ENCODE measurements at regions not wholly inside any gene's neighbourhood (a gene's known extent, or its start where the extent isn't known, plus 50 kb on each side); places are given as distances from the start of the nearest gene placed in this dataset.

DNA sequence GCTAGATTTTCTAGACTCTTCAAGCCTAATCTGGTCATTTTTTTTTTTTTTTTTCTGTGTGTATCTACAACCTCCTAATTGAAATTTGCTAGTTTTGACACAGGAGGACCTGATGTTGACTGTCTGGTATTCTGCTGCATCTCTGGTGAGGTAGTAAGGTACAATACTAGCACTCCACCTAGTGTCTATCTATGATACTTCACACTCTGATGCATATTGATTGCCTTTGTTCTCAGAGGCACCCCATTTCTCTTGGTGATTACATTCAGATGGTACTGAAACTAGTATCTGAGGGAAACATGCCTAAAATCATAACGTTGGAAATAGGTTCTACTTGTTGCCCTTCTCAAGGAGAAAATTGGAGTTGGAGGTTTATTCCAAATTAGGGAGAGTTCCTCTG is 930.5 kb upstream of the NOVA1 start:
- FAIRE-seq (no peak), DNase-seq (ENCODE audit: low read depth) (peak; percentile 33)
- Histone ChIP-seq H3K9ac (ENCODE audit: low read length) (no peak overlapping the region), H3K79me2 (ENCODE audit: insufficient read depth, low read length) (no peaks in the 10 kb centered on the region), H3K27ac (ENCODE audit: low read depth, low read length) (no peak overlapping the region), H3K4me2 (ENCODE audit: low read length) (no peak overlapping the region), H4K20me1 (ENCODE audit: insufficient read depth, low read length) (no peaks in the 10 kb centered on the region), H3K36me3 (ENCODE audit: insufficient read depth, low read length) (no peaks in the 10 kb centered on the region), H3K9me3 (ENCODE audit: insufficient read depth, low read depth, low read length) (no peaks in the 10 kb centered on the region), H3K27me3 (ENCODE audit: insufficient read depth, low read length) (no peaks in the 10 kb centered on the region), H2AFZ (ENCODE audit: low read depth, low read length) (no peak overlapping the region), H3K4me3 (ENCODE audit: insufficient read depth, low read depth, low read length) (no peak overlapping the region), H3K4me1 (ENCODE audit: insufficient read depth, low read length) (no peaks in the 10 kb centered on the region)
- Mint-ChIP-seq H3K36me3 (ENCODE audit: low read depth, unreplicated experiment) (no peaks in the 10 kb centered on the region), H3K9me3 (ENCODE audit: unreplicated experiment) (no peaks in the 10 kb centered on the region), H3K27ac (ENCODE audit: unreplicated experiment) (no peak overlapping the region), H3K4me1 (ENCODE audit: low read depth, unreplicated experiment) (no peaks in the 10 kb centered on the region), H3K27me3 (ENCODE audit: low read depth, unreplicated experiment) (no peaks in the 10 kb centered on the region), H3K4me3 (ENCODE audit: unreplicated experiment) (no peak overlapping the region)
- no peak for TF ChIP-seq EZH2 (IDR thresholded peaks at IDR 0.05; ENCODE audit: insufficient read depth, low read length)
- TF ChIP-seq, protein P1, sequence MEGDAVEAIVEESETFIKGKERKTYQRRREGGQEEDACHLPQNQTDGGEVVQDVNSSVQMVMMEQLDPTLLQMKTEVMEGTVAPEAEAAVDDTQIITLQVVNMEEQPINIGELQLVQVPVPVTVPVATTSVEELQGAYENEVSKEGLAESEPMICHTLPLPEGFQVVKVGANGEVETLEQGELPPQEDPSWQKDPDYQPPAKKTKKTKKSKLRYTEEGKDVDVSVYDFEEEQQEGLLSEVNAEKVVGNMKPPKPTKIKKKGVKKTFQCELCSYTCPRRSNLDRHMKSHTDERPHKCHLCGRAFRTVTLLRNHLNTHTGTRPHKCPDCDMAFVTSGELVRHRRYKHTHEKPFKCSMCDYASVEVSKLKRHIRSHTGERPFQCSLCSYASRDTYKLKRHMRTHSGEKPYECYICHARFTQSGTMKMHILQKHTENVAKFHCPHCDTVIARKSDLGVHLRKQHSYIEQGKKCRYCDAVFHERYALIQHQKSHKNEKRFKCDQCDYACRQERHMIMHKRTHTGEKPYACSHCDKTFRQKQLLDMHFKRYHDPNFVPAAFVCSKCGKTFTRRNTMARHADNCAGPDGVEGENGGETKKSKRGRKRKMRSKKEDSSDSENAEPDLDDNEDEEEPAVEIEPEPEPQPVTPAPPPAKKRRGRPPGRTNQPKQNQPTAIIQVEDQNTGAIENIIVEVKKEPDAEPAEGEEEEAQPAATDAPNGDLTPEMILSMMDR (IDR thresholded peaks at IDR 0.05; ENCODE audit: insufficient read depth, low read depth, low read length): peak; percentile 57

DNA sequence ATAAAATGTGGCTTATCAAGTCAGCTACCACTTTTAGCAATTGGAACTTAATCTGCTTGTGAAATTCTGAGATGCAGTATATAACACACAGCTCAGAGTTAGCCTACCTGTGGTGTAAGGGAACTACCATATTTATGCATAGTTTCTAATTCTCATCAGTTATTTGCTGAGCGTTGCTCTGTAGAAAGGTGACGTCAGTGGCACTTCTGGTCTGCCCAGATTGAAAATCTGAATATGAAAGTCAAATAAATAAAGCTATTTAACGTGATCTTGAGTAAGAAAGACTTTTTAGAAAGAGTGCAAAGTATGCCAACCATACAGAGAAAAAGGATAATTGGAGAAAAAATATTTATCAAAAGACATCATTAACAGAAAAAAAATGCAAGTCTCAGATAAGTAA is 938.9 kb upstream of the NOVA1 start:
- no peak overlapping the region for H3K27ac Mint-ChIP-seq (ENCODE audit: unreplicated experiment)
- peaks cover 2% of the 10 kb centered on the region for H3K36me3 Mint-ChIP-seq (ENCODE audit: low read depth, unreplicated experiment)
- no peaks in the 10 kb centered on the region for H3K4me1 ChIP-seq (ENCODE audit: insufficient read depth, low read length)
- H3K4me3 ChIP-seq (ENCODE audit: insufficient read depth, low read depth, low read length): no peak overlapping the region
- H3K27me3 ChIP-seq (ENCODE audit: insufficient read depth, low read length): no peaks in the 10 kb centered on the region
- no peaks in the 10 kb centered on the region for H3K9me3 ChIP-seq (ENCODE audit: insufficient read depth, low read depth, low read length)
- no peaks in the 10 kb centered on the region for H3K36me3 ChIP-seq (ENCODE audit: insufficient read depth, low read length)
- no peak overlapping the region for H3K4me2 ChIP-seq (ENCODE audit: low read length)
- H3K27ac ChIP-seq (ENCODE audit: low read depth, low read length): no peak overlapping the region
- H3K4me1 Mint-ChIP-seq (ENCODE audit: low read depth, unreplicated experiment): no peaks in the 10 kb centered on the region
- H2AFZ ChIP-seq (ENCODE audit: low read depth, low read length): no peak overlapping the region
- no peaks in the 10 kb centered on the region for H4K20me1 ChIP-seq (ENCODE audit: insufficient read depth, low read length)
- H3K4me3 Mint-ChIP-seq (ENCODE audit: unreplicated experiment): no peak overlapping the region
- H3K27me3 Mint-ChIP-seq (ENCODE audit: low read depth, unreplicated experiment): no peaks in the 10 kb centered on the region
- no peaks in the 10 kb centered on the region for H3K79me2 ChIP-seq (ENCODE audit: insufficient read depth, low read length)
- FAIRE-seq (no peak), DNase-seq (ENCODE audit: low read depth) (no peak)
- no peak for TF ChIP-seq EZH2 (IDR thresholded peaks at IDR 0.05; ENCODE audit: insufficient read depth, low read length)
- TF ChIP-seq, protein P1 (IDR thresholded peaks at IDR 0.05; ENCODE audit: insufficient read depth, low read depth, low read length): no peak
- no peak overlapping the region for H3K9ac ChIP-seq (ENCODE audit: low read length)
- H3K9me3 Mint-ChIP-seq (ENCODE audit: unreplicated experiment): peaks cover 2% of the 10 kb centered on the region

DNA sequence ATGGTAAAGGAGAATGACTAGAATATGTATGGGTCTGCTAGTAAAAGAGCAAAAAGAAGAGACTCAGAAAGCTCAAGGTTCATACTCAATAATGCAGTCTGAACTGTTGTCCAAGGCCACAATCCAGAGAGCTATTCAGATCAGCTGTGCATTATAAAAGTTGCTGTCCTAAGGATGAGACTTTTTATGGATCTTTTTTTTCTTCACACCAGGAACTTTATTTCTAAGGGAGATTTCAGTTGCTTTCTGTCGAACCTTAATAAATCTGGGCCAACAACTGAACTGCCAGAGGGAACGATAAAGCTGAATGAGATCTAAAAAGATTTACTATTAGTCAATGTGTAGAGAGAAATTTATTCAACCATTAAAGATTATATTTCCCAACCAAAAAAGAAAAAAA is 948.3 kb upstream of the NOVA1 start:
- Mint-ChIP-seq H3K4me3 (ENCODE audit: unreplicated experiment) (no peak overlapping the region), H3K27me3 (ENCODE audit: low read depth, unreplicated experiment) (no peaks in the 10 kb centered on the region), H3K4me1 (ENCODE audit: low read depth, unreplicated experiment) (no peaks in the 10 kb centered on the region), H3K36me3 (ENCODE audit: low read depth, unreplicated experiment) (no peaks in the 10 kb centered on the region), H3K9me3 (ENCODE audit: unreplicated experiment) (no peaks in the 10 kb centered on the region), H3K27ac (ENCODE audit: unreplicated experiment) (no peak overlapping the region)
- Histone ChIP-seq H3K9ac (ENCODE audit: low read length) (no peak overlapping the region), H3K79me2 (ENCODE audit: insufficient read depth, low read length) (no peaks in the 10 kb centered on the region), H3K36me3 (ENCODE audit: insufficient read depth, low read length) (no peaks in the 10 kb centered on the region), H2AFZ (ENCODE audit: low read depth, low read length) (no peak overlapping the region), H3K27me3 (ENCODE audit: insufficient read depth, low read length) (no peaks in the 10 kb centered on the region), H3K27ac (ENCODE audit: low read depth, low read length) (no peak overlapping the region), H3K4me1 (ENCODE audit: insufficient read depth, low read length) (no peaks in the 10 kb centered on the region), H3K4me3 (ENCODE audit: insufficient read depth, low read depth, low read length) (no peak overlapping the region), H4K20me1 (ENCODE audit: insufficient read depth, low read length) (no peaks in the 10 kb centered on the region), H3K9me3 (ENCODE audit: insufficient read depth, low read depth, low read length) (no peaks in the 10 kb centered on the region), H3K4me2 (ENCODE audit: low read length) (no peak overlapping the region)
- DNase-seq (ENCODE audit: low read depth) (no peak), FAIRE-seq (no peak)
- TF ChIP-seq, protein P1 (IDR thresholded peaks at IDR 0.05; ENCODE audit: insufficient read depth, low read depth, low read length): no peak
- TF ChIP-seq EZH2 (IDR thresholded peaks at IDR 0.05; ENCODE audit: insufficient read depth, low read length): no peak
